GM23338 (cell line): ENCODE measurements at regions not wholly inside any gene's neighbourhood (a gene's known extent, or its start where the extent isn't known, plus 50 kb on each side); places are given as distances from the start of the nearest gene placed in this dataset.

ENCODE experiments used
- ATAC-seq: fragments of 200-7000 bp; cut with Tn5 transposase; 3 replicates; pipeline ENCODE4 v1.9.1; 2020
- DNase-seq: peaks from one replicate; pipeline ENCODE4 v3.0.0-alpha.2; 2015; ENCODE audit warnings: low spot score
- H2AFZ ChIP-seq: fragments of 200-600 bp; sonication (generic); 2 replicates; pipeline ENCODE4 v1.8.0; 2016; ENCODE audit warnings: antibody characterized with exemption, mild to moderate bottlenecking, moderate library complexity
- H3F3A ChIP-seq: fragments of 200-600 bp; sonication (generic); replicated peaks from 2 replicates; pipeline ENCODE4 v1.8.0; 2017; ENCODE audit warnings: antibody characterized with exemption, mixed run types, low read depth
- H3K27ac ChIP-seq: fragments of 200-600 bp; sonication (generic); 2 replicates; pipeline ENCODE4 v1.6.1; 2016; ENCODE audit warnings: low read depth
- H3K27me3 ChIP-seq: fragments of 200-600 bp; sonication (generic); 2 replicates; pipeline ENCODE4 v1.8.0; 2016; ENCODE audit warnings: mild to moderate bottlenecking, mixed run types, moderate library complexity; ENCODE audit not compliant: insufficient read depth
- H3K36me3 ChIP-seq: fragments of 200-600 bp; sonication (generic); 2 replicates; pipeline ENCODE4 v1.8.0; 2016; ENCODE audit warnings: mild to moderate bottlenecking; ENCODE audit not compliant: insufficient read depth
- H3K4me1 ChIP-seq: fragments of 200-600 bp; sonication (generic); 2 replicates; pipeline ENCODE4 v1.8.0; 2016; ENCODE audit warnings: mild to moderate bottlenecking, moderate library complexity; ENCODE audit not compliant: insufficient read depth
- H3K4me2 ChIP-seq: fragments of 200-600 bp; sonication (generic); 2 replicates; pipeline ENCODE4 v1.7.1; 2017; ENCODE audit warnings: mixed run types
- H3K4me3 ChIP-seq: fragments of 200-600 bp; sonication (generic); 2 replicates; pipeline ENCODE4 v1.6.1; 2016; ENCODE audit warnings: mixed run types
- H3K79me2 ChIP-seq: fragments of 200-600 bp; sonication (generic); replicated peaks from 2 replicates; pipeline ENCODE4 v1.8.0; 2017; ENCODE audit warnings: mild to moderate bottlenecking; ENCODE audit not compliant: insufficient read depth
- H3K9me2 ChIP-seq: fragments of 200-600 bp; sonication (generic); 2 replicates; pipeline ENCODE4 v1.8.0; 2017; ENCODE audit not compliant: insufficient read depth
- H4K20me1 ChIP-seq: fragments of 200-600 bp; sonication (generic); replicated peaks from 2 replicates; pipeline ENCODE4 v1.8.0; 2017; ENCODE audit warnings: mild to moderate bottlenecking; ENCODE audit not compliant: insufficient read depth
- H3K27ac Mint-ChIP-seq: 2 replicates; pipeline ENCODE4 v1.8.0; 2020; ENCODE audit warnings: inconsistent platforms, mild to moderate bottlenecking, moderate library complexity, mixed read lengths
- H3K27me3 Mint-ChIP-seq: 3 replicates; pipeline ENCODE4 v1.8.0; 2022; ENCODE audit warnings: low read depth, mild to moderate bottlenecking, moderate library complexity, mixed read lengths, inconsistent platforms; ENCODE audit not compliant: insufficient read depth, poor library complexity
- H3K36me3 Mint-ChIP-seq: 3 replicates; pipeline ENCODE4 v1.8.0; 2021; ENCODE audit warnings: low read depth, mild to moderate bottlenecking, inconsistent platforms, moderate library complexity, mixed read lengths
- H3K4me1 Mint-ChIP-seq: 3 replicates; pipeline ENCODE4 v1.8.0; 2020; ENCODE audit warnings: mild to moderate bottlenecking, inconsistent platforms, mixed read lengths
- H3K4me3 Mint-ChIP-seq: 3 replicates; pipeline ENCODE4 v1.8.0; 2021; ENCODE audit warnings: moderate library complexity, mild to moderate bottlenecking, inconsistent platforms, mixed read lengths
- H3K9me3 Mint-ChIP-seq: 3 replicates; pipeline ENCODE4 v1.8.0; 2020; ENCODE audit warnings: moderate library complexity, mild to moderate bottlenecking, inconsistent platforms, mixed read lengths
- CREB1 ChIP-seq: fragments of 250-450 bp; sonication (Bioruptor Pico); IDR thresholded peaks from 2 replicates; pipeline ENCODE4 v1.5.0; 2020; ENCODE audit warnings: low read depth, mild to moderate bottlenecking, moderate library complexity
- CTCF ChIP-seq, 2 experiments: fragments of 200-600 bp in 1 of 2; sonication (generic) in 1 of 2; conservative IDR thresholded peaks; 2 replicates each; pipeline versions ENCODE4 v1.5.1 to v1.6.1; 2016 to 2017; ENCODE audit warnings: antibody characterized with exemption in 2 of 2, low read depth in 2 of 2, mild to moderate bottlenecking in 2 of 2, moderate library complexity in 1 of 2
- ETS1 ChIP-seq: IDR thresholded peaks from 2 replicates; pipeline ENCODE4 v1.6.1; 2016; ENCODE audit warnings: antibody characterized with exemption
- EZH2 ChIP-seq: fragments of 200-600 bp; sonication (generic); IDR thresholded peaks from one replicate; pipeline ENCODE4 v1.8.0; 2017; ENCODE audit warnings: antibody characterized with exemption, mild to moderate bottlenecking, low read depth; ENCODE audit not compliant: unreplicated experiment
- EZH2phosphoT487 ChIP-seq: fragments of 200-600 bp; sonication (generic); IDR thresholded peaks from one replicate; pipeline ENCODE4 v1.8.1; 2018; ENCODE audit warnings: antibody characterized with exemption; ENCODE audit not compliant: unreplicated experiment
- JUNB ChIP-seq: IDR thresholded peaks from one replicate; pipeline ENCODE4 v1.6.1; 2016; ENCODE audit warnings: antibody characterized with exemption; ENCODE audit not compliant: unreplicated experiment
- NANOG ChIP-seq: IDR thresholded peaks from 2 replicates; pipeline ENCODE4 v1.6.1; 2016; ENCODE audit warnings: antibody characterized with exemption, borderline replicate concordance
- REST ChIP-seq: IDR thresholded peaks from one replicate; pipeline ENCODE4 v1.6.1; 2018; ENCODE audit warnings: antibody characterized with exemption; ENCODE audit not compliant: unreplicated experiment
- STAT1 ChIP-seq: IDR thresholded peaks from one replicate; pipeline ENCODE4 v1.6.1; 2016; ENCODE audit warnings: antibody characterized with exemption; ENCODE audit not compliant: unreplicated experiment
- ZNF114 ChIP-seq: fragments of 250-450 bp; sonication (Bioruptor Pico); IDR thresholded peaks from 2 replicates; pipeline ENCODE4 v1.5.0; 2020; ENCODE audit warnings: mild to moderate bottlenecking, moderate library complexity
- ZNF331 ChIP-seq: fragments of 250-450 bp; sonication (Bioruptor Pico); IDR thresholded peaks from 2 replicates; pipeline ENCODE4 v1.5.0; 2020; ENCODE audit warnings: low read depth, mild to moderate bottlenecking, moderate library complexity
- ZNF462 ChIP-seq: fragments of 250-450 bp; sonication (Bioruptor Pico); IDR thresholded peaks from 2 replicates; pipeline ENCODE4 v1.5.0; 2020; ENCODE audit warnings: mild to moderate bottlenecking, moderate library complexity

- H3K27me3 ChIP-seq, result no peaks in the 10 kb centered on the region
- H3K4me1 ChIP-seq, result no peaks in the 10 kb centered on the region
- no peak overlapping the region for H3K4me3 ChIP-seq
- peaks cover 10% of the 10 kb centered on the region; the same call in 2 of the 3 replicates for H3K36me3 Mint-ChIP-seq
- H3F3A ChIP-seq, result no peaks in the 10 kb centered on the region
- H3K4me1 Mint-ChIP-seq, result no peaks in the 10 kb centered on the region
- H3K27ac Mint-ChIP-seq, result no peak overlapping the region
- ATAC-seq (no peak), DNase-seq (no peak)
- no peak overlapping the region for H3K4me2 ChIP-seq
- no peaks in the 10 kb centered on the region for H4K20me1 ChIP-seq
- no peak overlapping the region for H3K4me3 Mint-ChIP-seq
- H2AFZ ChIP-seq, result no peak overlapping the region
- TF ChIP-seq ZNF331 (CRISPR knock-in tag) (no peak), ZNF462 (no peak), ETS1 (no peak), REST (no peak), CREB1 (CRISPR knock-in tag) (no peak), NANOG (no peak), STAT1 (no peak), ZNF114 (CRISPR knock-in tag) (no peak), EZH2 (no peak), EZH2phosphoT487 (no peak), JUNB (no peak), CTCF (conservative IDR thresholded peaks at IDR 0.05; ENCODE audit: low read depth in 2 of 2) (no peak)
- peaks cover 5% of the 10 kb centered on the region for H3K27me3 Mint-ChIP-seq
- no peaks in the 10 kb centered on the region for H3K36me3 ChIP-seq
- no peaks in the 10 kb centered on the region for H3K79me2 ChIP-seq
- peaks cover 5% of the 10 kb centered on the region; the same call in 1 of the 2 replicates for H3K9me2 ChIP-seq
- H3K9me3 Mint-ChIP-seq, result peaks cover 15% of the 10 kb centered on the region
- no peak overlapping the region for H3K27ac ChIP-seq
Observed at GRCh38 chr5:6861667-6862066, 148.4 kb downstream of the TENT4A start.
